Suprapubic skin (tissue), 4 donors: ENCODE measurements at regions not wholly inside any gene's neighbourhood (a gene's known extent, or its start where the extent isn't known, plus 50 kb on each side); places are given as distances from the start of the nearest gene placed in this dataset.

ENCODE experiments used
- EP300 ChIP-seq: sonication (generic); formaldehyde crosslinking; IDR thresholded peaks from one replicate; pipeline ENCODE4 v1.6.1; 2017; ENCODE audit warnings: antibody characterized with exemption
- POLR2A ChIP-seq, 2 donors: fragments of 450-650 bp; IDR thresholded peaks; one replicate each; pipeline ENCODE4 v1.6.1; 2017; ENCODE audit warnings: antibody characterized with exemption in 2 of 2, mild to moderate bottlenecking in 2 of 2, moderate library complexity in 2 of 2
- POLR2AphosphoS5 ChIP-seq, 3 donors: sonication (generic); formaldehyde crosslinking; IDR thresholded peaks; one replicate each; pipeline ENCODE4 v1.6.1; 2017; ENCODE audit warnings: antibody characterized with exemption in 3 of 3
- TF ChIP-seq, protein P1 (sequence below), 2 donors: fragments of 200-600 bp in 1 of 2; fragments of 450-650 bp in 1 of 2; sonication (generic) in 1 of 2; IDR thresholded peaks; one replicate each; pipeline ENCODE4 v1.5.1; 2016 to 2019; ENCODE audit warnings: antibody characterized with exemption in 2 of 2, mild to moderate bottlenecking in 1 of 2, moderate library complexity in 1 of 2

- TF ChIP-seq POLR2AphosphoS5 (IDR thresholded peaks at IDR 0.05) (no peak), EP300 (no peak), POLR2A (IDR thresholded peaks at IDR 0.05) (no peak)
- TF ChIP-seq, protein P1, sequence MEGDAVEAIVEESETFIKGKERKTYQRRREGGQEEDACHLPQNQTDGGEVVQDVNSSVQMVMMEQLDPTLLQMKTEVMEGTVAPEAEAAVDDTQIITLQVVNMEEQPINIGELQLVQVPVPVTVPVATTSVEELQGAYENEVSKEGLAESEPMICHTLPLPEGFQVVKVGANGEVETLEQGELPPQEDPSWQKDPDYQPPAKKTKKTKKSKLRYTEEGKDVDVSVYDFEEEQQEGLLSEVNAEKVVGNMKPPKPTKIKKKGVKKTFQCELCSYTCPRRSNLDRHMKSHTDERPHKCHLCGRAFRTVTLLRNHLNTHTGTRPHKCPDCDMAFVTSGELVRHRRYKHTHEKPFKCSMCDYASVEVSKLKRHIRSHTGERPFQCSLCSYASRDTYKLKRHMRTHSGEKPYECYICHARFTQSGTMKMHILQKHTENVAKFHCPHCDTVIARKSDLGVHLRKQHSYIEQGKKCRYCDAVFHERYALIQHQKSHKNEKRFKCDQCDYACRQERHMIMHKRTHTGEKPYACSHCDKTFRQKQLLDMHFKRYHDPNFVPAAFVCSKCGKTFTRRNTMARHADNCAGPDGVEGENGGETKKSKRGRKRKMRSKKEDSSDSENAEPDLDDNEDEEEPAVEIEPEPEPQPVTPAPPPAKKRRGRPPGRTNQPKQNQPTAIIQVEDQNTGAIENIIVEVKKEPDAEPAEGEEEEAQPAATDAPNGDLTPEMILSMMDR (IDR thresholded peaks at IDR 0.05) = no peak
Measured at GRCh38 chr14:65864984-65865383, 452.5 kb downstream of the FUT8 start.
